Upper lobe of left lung (tissue), 6 donors: ENCODE measurements at regions not wholly inside any gene's neighbourhood (a gene's known extent, or its start where the extent isn't known, plus 50 kb on each side); places are given as distances from the start of the nearest gene placed in this dataset.

Source experiments
- ATAC-seq, 2 donors: fragments of 200-7000 bp; cut with Tn5 transposase; one replicate each; pipeline ENCODE4 v1.9.1; 2022; ENCODE audit warnings: mild to moderate bottlenecking in 2 of 2, moderate library complexity in 2 of 2; ENCODE audit not compliant: low FRiP score in 2 of 2
- DNase-seq, 2 donors: peaks; one replicate each; pipeline ENCODE4 v3.0.0-alpha.2; 2019 to 2020
- H3K27ac ChIP-seq, 4 donors: fragments of 200-600 bp; sonication (generic); one replicate each; pipeline ENCODE4 v1.5.1; 2016 to 2019
- H3K27me3 ChIP-seq, 4 donors: fragments of 200-600 bp; sonication (generic); one replicate each; pipeline ENCODE4 v1.5.1; 2017 to 2019
- H3K36me3 ChIP-seq, 4 donors: fragments of 200-600 bp; sonication (generic); one replicate each; pipeline ENCODE4 v1.5.1; 2016 to 2019
- H3K4me1 ChIP-seq, 4 donors: fragments of 200-600 bp; sonication (generic); one replicate each; pipeline ENCODE4 v1.5.1; 2018 to 2019
- H3K4me3 ChIP-seq, 4 donors: fragments of 200-600 bp; sonication (generic); one replicate each; pipeline ENCODE4 v1.5.1; 2017 to 2019; ENCODE audit warnings: mild to moderate bottlenecking in 2 of 4, moderate library complexity in 1 of 4
- H3K9me3 ChIP-seq, 4 donors: fragments of 200-600 bp; sonication (generic); one replicate each; pipeline ENCODE4 v1.5.1; 2018 to 2019
- CTCF ChIP-seq, 6 experiments: fragments of 450-650 bp in 4 of 6; fragments of 200-600 bp in 2 of 6; sonication (generic) in 2 of 6; IDR thresholded peaks; one replicate each; pipeline ENCODE4 v1.5.1; 2016 to 2019; ENCODE audit warnings: antibody characterized with exemption in 6 of 6
- EP300 ChIP-seq, 4 donors: sonication (generic); formaldehyde crosslinking; IDR thresholded peaks; one replicate each; pipeline ENCODE4 v1.5.1; 2017; ENCODE audit warnings: antibody characterized with exemption in 4 of 4, control low read depth in 2 of 4
- POLR2A ChIP-seq, 4 donors: fragments of 450-650 bp; IDR thresholded peaks; one replicate each; pipeline ENCODE4 v1.5.1; 2016 to 2017; ENCODE audit warnings: antibody characterized with exemption in 4 of 4, mild to moderate bottlenecking in 2 of 4
- POLR2AphosphoS5 ChIP-seq, 2 donors: sonication (generic); formaldehyde crosslinking; IDR thresholded peaks; one replicate each; pipeline ENCODE4 v1.5.1; 2017; ENCODE audit warnings: antibody characterized with exemption in 2 of 2
- WGBS, 2 donors: methylation state at CpG; one replicate each; pipeline ENCODE4 v1.1.5; 2017 to 2018; 5-methylcytosine and 5-hydroxymethylcytosine counted together
- donor health status: DM: no; HTN: no; CAD: no; lungs with moderate emphysema.
- donor health status: DM: no; HTN: yes; CAD: no; lungs with severe emphysema.

GRCh38 chr13:37257706-37258105 is 152.2 kb upstream of the CSNK1A1L start:
- WGBS, 2 donors, result 82 to 95% methylated on average over 2 of the region's 2 CpGs
- DNase-seq, result no peak

GRCh38 chr13:37257051-37257450 is 151.6 kb upstream of the CSNK1A1L start:
- no peak for ATAC-seq
- TF ChIP-seq POLR2A (IDR thresholded peaks at IDR 0.05) (no peak), CTCF (IDR thresholded peaks at IDR 0.05) (no peak), EP300 (IDR thresholded peaks at IDR 0.05) (no peak), POLR2AphosphoS5 (IDR thresholded peaks at IDR 0.05) (no peak)
- WGBS, 2 donors, result 78 to 88% methylated on average over 1 of the region's 1 CpG
- H3K9me3 ChIP-seq, result peaks cover 0 to 16% (median 0%) of the 10 kb centered on the region in 4 donors
- H3K4me1 ChIP-seq, result no peaks in the 10 kb centered on the region
- no peaks in the 10 kb centered on the region for H3K27me3 ChIP-seq
- H3K27ac ChIP-seq, result no peak overlapping the region
- no peaks in the 10 kb centered on the region for H3K36me3 ChIP-seq
- no peak overlapping the region for H3K4me3 ChIP-seq
- DNase-seq, result no peak

More at GRCh38 chr13:37257706-37258105, 152.2 kb upstream of the CSNK1A1L start:
- Histone ChIP-seq H3K27ac (no peak overlapping the region), H3K27me3 (no peaks in the 10 kb centered on the region), H3K9me3 (peaks cover 0 to 20% (median 0%) of the 10 kb centered on the region in 4 donors), H3K36me3 (no peaks in the 10 kb centered on the region), H3K4me3 (no peak overlapping the region), H3K4me1 (no peaks in the 10 kb centered on the region)
- ATAC-seq, result no peak
- TF ChIP-seq POLR2A (IDR thresholded peaks at IDR 0.05) (no peak), EP300 (IDR thresholded peaks at IDR 0.05) (no peak), CTCF (IDR thresholded peaks at IDR 0.05) (no peak), POLR2AphosphoS5 (IDR thresholded peaks at IDR 0.05) (no peak)

- WGBS, 2 donors, result 85 to 90% methylated on average over 4 of the region's 4 CpGs
Measured at GRCh38 chr13:37241786-37242185, 136.3 kb upstream of the CSNK1A1L start.

GRCh38 chr13:37230346-37230745 is 124.9 kb upstream of the CSNK1A1L start:
- Histone ChIP-seq H3K27ac (no peak overlapping the region), H3K4me1 (no peaks in the 10 kb centered on the region), H3K4me3 (no peak overlapping the region), H3K27me3 (no peaks in the 10 kb centered on the region), H3K9me3 (peaks cover 0 to 6% (median 3%) of the 10 kb centered on the region in 4 donors), H3K36me3 (no peaks in the 10 kb centered on the region)
- ATAC-seq, result no peak
- TF ChIP-seq EP300 (IDR thresholded peaks at IDR 0.05) (no peak), CTCF (IDR thresholded peaks at IDR 0.05) (no peak), POLR2AphosphoS5 (IDR thresholded peaks at IDR 0.05) (no peak), POLR2A (IDR thresholded peaks at IDR 0.05) (no peak)
- no peak for DNase-seq

More at GRCh38 chr13:37241786-37242185, 136.3 kb upstream of the CSNK1A1L start:
- Histone ChIP-seq H3K4me3 (no peak overlapping the region), H3K9me3 (peaks cover 0 to 5% (median 2%) of the 10 kb centered on the region in 4 donors), H3K4me1 (no peaks in the 10 kb centered on the region), H3K36me3 (no peaks in the 10 kb centered on the region), H3K27ac (no peak overlapping the region), H3K27me3 (no peaks in the 10 kb centered on the region)
- ATAC-seq, result no peak
- DNase-seq, result no peak
- TF ChIP-seq EP300 (IDR thresholded peaks at IDR 0.05) (no peak), POLR2A (IDR thresholded peaks at IDR 0.05) (no peak)

GRCh38 chr13:37229931-37230330 is 124.5 kb upstream of the CSNK1A1L start:
- Histone ChIP-seq H3K9me3 (peaks cover 0 to 6% (median 3%) of the 10 kb centered on the region in 4 donors), H3K4me3 (no peak overlapping the region), H3K36me3 (no peaks in the 10 kb centered on the region), H3K27me3 (no peaks in the 10 kb centered on the region), H3K27ac (no peak overlapping the region), H3K4me1 (no peaks in the 10 kb centered on the region)
- 0 to 53% methylated on average over 1 of the region's 1 CpG for WGBS, 2 donors
- DNase-seq (no peak), ATAC-seq (no peak)
- TF ChIP-seq CTCF (IDR thresholded peaks at IDR 0.05) (no peak), POLR2AphosphoS5 (IDR thresholded peaks at IDR 0.05) (no peak), POLR2A (IDR thresholded peaks at IDR 0.05) (no peak), EP300 (IDR thresholded peaks at IDR 0.05) (no peak)
